Stimulated activated CD8-positive, alpha-beta memory T cell treated with anti-CD3 and anti-CD28 coated beads, Interleukin-12 subunit alpha, Interleukin-12 subunit beta, amount 100 ng/mL, for 24 hours (primary cell): ENCODE measurements at regions not wholly inside any gene's neighbourhood (a gene's known extent, or its start where the extent isn't known, plus 50 kb on each side); places are given as distances from the start of the nearest gene placed in this dataset.

Experiments used
- DNase-seq: peaks from one replicate; pipeline ENCODE4 v3.0.0-alpha.2; 2020; ENCODE audit errors: extremely low read depth

DNA sequence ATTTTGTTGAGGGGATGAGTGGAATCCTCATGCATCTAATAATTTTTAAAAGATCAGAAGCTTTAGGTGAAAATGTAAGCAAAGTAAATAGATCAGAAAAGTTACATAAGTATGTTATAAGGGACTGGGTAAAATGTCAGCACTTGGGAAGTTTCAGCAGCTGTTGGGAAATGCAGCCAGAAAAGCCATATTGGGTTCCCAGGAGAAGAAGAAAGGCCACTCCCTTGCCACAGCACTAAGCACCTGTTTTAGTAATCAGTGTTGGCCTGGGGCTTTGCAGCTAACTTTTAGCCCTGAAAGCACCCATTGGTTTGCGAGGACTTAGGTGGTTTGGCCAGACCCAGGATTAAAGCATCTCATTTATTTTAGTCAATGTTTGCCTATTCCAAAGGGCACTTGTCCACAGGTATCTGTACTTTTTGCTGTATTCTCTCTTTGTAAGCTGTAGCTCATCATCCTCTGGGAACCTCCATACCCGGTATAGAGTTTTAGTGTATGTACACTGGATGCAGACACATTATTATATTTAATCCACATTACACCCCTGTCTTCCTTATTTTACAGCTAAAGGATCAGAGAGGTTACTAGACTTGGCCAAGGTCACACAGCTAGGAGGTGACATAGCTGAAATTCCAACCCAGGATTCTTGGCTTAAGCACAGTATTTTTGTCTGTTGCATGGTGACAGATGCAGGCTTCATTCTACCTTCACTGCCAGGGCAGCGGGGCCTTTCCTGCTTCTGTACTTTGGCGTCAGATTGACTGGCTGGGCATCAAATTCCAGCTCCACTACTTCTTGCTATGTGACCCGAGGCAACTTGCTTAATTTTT lies 127.7 kb upstream of the SESN3 start:
- no peak for DNase-seq

DNA sequence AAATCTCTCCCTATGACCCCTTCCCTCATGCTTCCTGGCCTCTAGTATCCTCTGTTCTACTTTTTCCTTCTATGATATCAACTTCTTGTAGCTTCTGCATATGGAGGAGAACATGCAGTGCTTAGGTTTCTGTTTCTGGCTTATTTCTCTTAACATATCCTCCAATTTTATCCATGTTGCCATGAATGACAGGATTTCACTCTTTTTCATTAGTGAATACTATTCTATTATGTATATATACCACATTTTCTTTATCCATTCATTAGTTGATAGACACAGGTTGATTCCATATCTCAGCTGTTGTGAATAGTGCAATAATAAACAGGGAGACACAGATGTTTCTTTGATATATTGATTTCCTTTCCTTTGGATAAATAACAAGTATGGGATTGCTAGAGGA lies 123.3 kb upstream of the SESN3 start:
- DNase-seq: no peak

DNA sequence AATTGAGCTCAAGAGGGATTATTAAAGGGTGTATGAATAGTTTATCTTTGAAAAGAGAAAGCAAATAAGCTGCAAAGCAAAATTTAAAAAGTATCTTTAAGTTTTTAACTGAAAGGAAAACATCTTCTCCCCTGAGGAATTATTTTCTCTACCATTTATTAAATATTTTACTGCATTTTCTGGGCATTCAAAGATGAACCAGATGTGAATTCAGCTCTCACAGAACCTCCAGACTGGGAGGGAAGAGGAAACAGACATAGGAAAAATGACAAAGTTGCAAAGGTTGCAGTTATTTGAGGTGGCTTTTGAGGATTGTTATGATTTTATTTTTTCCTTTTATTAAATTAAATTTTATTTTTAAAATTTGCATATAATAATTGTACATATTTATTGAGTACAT lies 122.7 kb upstream of the SESN3 start:
- DNase-seq: no peak

DNA sequence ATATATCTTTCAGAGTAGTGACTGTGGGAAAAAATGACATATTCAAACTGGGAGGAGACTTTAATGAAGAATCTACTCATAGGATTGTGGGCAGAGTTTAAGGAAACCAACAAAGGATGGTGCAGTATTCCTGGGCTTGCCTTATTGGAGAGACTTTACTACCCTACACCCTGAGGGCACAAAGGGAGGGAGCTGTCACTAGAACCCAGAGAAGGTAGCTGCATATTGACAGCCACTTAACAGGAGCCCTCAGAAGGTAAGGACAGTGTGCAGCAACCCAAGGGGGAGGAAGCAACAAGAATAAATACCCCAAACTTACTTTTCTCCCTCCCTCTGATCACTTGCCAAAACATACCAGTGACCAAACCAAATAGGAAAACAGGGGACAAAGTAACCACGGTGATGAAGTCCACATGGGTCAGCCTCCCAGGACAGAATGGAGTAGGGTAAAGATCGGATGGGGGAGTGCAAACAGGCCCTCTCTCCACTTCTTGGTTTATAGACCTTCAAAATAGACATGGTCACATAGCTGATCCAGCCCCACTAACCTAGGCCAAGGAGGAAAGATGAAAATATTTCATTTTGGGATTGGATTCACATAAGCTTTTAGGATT lies 121.8 kb upstream of the SESN3 start:
- no peak for DNase-seq

DNA sequence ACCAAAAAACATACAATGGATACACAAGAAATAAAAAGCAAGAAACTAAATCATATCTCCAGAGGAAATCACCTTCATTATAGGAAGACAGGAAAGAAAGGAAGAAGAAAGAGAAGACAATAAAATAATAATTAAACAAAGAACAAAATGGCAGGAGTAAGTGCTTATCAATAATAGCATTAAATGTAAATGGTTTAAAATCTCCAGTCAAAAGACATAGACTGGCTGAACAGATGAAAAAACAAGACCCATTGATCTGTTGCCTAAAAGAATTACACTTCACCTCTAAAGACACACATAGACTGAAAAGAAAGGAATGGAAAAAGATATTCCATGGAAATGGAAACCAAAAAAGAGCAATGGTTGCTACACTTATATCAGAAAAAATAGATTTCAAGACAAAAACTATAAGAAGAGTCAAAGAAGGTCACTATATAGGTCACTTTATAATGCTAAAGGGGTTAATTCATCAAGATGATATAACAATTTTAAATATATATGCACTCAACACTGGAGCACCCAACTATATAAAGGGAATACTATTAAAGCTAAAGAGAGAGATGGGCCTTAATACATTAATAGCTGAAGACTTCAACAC lies 118.4 kb upstream of the SESN3 start:
- DNase-seq: no peak

DNA sequence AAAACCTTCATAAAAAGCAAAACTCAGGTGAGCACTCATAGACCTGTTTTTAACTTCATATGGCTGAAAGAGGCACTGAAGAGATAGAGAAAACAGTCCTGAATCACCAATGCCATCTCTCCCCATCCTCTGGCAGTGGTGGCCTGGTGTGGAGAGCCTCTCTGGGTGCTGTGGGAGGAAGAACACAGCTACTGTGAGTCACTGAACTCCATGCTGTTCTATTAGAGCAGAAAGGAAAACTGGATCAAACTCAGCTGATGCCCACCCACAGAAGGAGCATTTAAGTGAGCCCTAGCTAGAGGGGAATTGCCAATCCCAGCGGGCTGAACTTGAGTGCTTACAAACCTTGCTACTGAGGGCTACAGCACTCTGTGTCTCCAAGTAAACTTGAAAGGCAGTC lies 115.3 kb upstream of the SESN3 start:
- no peak for DNase-seq

DNA sequence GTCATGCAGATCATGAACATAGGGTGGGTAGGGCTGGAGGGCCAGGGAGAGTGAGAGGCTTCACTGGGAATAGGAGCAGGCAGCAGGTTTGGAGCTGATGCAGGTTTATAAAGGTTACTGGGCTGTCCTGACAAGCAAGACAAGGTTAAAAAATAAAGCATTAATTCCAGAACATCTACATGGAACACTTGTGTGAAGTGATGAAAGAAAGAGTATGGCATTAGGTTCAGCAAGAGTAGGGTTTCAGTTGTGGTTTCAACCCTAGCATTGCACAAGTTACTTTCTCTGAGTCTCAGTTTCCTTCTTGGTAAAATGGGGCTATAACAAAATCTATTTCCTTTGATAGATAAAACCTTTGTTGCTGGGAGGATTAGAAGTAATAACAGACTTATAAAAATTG lies 114.6 kb upstream of the SESN3 start:
- no peak for DNase-seq

DNA sequence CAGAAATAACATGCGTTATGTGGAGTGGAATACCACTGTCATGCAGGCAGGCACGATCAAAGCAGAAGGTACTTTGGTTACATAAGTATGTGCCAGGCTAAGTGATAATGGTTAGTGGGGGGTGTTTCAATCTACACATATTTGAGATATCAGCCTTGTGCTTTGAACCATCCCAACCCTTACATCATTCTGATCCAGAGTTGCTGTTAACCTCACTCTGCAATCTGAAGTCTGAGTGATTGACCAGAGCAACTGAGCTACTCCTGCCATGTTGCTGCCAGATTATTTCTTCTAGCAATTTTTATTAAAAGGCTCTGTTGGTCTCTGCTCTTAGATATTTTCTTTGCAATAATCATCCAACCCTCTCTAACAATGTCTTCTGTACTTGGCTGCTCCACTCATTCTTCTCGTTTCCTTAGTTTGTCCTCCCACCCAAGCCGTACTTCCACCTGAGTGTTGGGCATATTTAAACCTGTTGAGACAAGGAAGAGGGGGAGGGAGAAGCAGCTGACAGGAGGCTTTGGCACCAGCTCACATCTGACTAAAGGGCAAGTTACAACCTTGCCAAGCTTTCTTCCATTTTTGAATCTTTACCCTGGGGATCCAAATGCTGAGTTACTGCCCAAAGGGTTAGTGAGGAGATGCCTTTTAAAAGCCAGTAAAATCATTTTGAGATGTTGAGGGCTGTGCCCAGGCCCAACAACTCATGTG lies 114.1 kb upstream of the SESN3 start:
- no peak for DNase-seq

DNA sequence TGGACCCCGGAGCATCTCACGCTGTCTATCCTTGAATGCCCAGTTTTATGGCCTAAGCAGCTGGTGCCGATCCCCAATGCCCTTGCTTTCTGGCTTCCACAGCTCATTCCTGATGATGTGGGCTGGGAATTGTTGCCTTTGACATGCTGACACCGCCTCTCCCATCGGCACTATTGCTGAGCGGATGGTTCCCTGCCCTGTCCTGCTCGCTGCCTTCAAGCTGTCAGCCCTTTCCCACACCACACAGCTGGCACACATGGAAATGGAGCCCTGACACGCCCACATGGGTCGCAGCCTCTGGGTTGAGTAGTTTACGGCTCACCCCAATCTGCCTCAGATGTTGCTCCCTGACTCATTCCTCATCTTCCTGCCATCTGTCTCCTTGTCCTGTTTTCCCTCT lies 110.2 kb upstream of the SESN3 start:
- DNase-seq: no peak

DNA sequence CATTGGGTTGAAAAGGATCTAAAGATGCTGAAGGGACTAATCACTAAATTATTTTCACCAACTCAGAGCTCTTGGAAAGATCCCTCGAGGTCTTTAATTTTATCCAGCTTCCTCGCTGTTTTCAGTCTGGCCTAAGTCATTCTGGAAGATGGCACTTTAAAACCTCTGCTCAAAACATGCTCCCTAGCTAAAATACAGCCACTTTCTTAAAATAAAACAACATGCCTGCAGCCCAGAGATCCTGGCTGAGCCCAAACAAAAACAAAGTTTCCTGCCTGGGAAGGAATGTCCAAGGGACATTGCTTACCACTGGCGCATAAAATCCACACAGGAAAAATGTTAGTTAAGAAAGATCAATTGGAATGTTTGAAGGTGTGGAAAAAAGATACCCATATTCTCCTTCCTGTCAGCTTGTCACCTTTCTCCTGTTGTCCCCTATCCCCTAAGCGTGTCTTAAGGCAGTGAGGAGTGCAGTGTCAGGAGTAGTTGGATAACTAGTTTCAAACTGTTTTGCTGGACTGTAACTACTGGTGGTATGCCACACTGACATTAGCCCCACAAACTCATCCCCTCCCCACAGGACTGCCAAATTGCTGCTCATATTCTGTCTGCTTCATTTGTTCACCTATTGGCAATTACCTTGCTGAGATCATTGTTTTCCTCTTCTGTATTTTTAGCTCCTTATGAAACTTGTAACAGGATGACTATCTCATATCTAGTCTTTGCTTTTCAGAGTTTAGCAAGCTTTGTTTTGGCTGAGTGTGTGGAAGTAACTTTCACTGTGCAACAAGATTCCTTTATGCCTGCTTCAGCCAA lies 108.3 kb upstream of the SESN3 start:
- DNase-seq: no peak

DNA sequence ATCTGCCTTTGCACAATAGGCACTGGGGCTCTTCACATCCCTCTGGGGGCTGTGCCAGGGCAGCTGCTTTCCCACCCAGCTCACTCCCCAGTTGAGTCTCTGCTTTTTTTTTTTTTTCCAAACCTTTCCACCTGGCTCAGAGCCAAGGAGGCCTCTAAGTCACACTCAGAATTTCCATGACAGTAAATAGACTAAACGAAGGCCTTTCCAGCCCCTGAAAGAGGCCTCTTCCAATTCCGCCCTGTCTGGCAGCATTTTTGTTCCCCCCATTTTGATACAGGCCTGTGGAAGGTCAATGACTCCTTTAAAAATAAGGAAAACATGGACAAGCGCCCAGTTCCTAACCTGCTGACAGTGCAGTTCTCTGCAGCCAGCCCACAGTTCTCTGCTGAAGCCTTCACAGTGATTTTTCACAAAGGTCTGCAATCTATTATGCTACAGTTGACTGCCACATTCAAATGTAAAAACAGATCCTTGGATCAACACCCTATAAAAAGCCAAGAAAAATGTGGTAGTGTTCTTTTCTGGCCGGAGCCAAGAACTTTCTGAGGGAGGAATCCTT lies 107.5 kb upstream of the SESN3 start:
- DNase-seq: no peak

DNA sequence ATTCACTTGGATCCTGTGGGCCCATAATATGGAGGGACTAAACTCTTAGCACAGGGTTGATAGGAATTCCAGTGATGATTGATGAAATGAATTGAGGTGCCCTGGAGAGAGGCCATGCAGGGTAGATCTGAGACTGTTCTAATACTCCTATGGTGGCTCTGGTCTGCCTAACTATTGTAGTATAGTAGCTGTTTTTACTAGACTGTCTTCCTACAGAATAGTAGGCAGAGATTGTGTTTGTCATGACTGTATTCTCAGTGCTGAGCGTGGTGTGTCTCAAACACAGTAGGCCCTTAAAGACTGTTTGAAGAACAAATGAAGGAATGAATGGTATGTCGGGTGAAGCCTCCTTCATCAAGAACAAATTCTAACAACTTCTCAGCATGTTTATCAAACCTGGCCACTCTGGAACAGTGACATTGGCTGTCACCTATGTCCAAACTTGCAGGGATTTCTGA lies 107.0 kb upstream of the SESN3 start:
- DNase-seq: no peak

DNA sequence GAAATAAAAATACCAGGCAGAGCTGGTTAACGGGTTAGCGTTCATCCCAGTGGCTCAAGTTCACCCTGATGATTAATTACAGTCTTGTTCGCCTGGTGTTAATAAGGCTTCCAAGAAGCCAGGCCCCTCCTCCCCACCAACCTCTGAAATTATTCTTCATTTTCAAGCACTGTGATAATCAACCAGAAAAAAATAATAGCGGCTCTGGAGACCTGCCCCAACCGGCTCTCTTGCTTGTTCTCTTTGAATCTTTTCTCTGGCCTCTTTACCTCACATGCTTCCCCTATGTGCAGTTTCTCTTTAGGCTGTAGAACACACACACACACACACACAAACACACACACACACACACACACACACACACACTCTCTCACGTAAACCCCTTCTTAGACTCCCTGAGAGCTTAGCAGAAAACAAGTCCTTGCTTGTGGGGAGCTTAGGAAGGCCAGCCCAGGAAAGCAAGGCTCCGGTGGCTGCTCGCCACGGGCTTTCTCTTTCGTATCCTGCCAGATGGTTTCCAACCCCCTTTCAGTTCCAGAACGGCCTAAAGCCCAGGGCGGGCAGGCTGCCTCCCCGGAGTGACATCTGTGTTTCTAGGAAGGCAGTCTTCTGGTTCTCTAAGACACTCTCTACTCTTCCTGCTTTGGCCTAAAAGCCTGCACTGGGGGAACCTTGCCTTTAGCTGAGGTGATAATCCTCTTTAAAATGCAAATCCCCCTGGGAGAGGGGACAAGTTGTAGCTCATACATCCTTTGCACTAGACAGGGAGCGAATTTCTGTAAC lies 106.4 kb upstream of the SESN3 start:
- DNase-seq: no peak

DNA sequence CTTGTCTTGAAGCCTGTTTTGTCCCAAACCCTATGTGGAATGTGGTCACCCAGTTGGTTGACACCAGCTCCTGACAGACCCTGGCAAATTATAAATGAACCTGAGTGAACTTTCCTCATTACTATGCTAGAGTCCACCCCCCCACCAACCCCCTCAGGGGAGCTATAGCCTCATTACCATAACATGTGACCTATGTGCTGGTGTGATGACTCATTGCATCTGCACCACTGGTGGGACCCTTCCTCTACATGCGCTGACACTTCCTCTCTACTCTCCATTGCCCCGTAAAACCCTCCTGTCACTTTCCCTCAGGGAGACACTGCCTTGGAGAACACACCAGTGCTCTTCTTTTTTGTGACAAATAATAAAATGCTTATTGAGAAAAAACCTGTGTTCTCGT lies 105.0 kb upstream of the SESN3 start:
- no peak for DNase-seq

DNA sequence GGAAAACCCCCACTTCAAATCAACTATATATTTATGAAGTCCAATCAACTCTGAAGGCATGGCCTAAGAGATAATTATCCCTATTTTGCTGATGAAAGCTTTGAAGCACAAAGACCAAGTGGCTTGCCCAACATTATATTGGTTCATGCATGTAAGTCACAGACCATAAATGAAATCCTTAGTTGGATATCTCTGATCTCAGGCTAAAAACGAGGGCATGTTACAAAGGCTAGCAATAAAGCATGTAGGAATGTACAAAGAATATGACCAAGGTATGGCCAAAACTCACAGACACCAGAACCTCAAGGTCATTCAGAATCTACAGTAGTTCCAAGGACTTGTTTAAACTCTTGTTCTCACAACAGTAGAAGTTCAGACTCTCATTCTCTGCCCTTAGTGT lies 100.2 kb upstream of the SESN3 start:
- DNase-seq: no peak

DNA sequence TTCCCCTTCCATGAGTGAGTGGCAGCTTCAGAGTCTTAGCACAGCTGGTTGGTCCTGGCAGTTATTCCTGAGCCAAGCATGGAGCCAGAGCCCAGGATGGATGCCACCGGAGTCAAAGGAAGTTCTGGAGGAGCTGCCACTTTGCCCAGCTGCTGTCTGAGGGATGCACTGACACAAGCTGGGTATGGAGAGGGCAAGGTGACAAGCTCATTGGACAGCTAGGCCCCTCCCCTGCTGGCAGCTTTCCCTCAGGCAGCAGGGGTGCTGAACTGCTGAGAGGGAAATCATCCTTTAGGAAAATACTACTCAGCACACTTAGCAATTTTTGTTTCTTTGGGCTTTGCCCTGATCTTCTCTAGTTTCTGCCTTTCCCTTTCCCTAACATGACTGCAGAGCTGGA lies 99.3 kb upstream of the SESN3 start:
- DNase-seq: no peak

DNA sequence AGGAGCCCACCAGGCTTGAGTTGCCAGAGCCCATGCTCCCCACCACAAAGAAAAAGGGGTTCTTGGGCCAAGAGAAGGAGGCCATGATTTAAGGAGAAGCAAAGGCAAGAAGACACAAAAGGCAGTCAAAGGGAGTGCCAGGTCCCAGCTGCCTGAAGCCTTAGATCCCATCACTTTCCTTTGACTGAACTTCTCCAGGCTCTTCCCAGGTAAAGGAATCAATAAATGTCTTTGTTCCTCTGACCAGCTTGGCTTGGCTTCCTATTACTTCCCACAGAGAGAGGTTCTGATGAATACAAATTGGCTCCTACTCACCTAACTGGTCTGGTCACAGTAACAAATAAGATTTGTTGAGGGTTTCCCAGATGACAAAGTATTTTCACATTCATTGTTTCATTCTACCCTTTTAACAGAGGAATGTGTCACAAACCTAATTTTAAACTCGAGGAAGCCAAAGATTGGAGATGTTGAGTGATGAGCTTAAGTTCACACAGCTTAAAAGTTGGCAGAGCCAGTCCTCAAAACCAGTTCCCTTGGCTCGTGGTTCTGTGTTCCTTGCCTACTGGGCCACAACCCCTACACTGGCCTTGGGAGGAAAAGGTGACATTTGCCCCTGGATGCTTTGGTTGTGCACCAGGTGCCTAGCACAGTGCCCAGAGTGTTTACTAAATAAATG lies 96.4 kb upstream of the SESN3 start:
- no peak for DNase-seq

DNA sequence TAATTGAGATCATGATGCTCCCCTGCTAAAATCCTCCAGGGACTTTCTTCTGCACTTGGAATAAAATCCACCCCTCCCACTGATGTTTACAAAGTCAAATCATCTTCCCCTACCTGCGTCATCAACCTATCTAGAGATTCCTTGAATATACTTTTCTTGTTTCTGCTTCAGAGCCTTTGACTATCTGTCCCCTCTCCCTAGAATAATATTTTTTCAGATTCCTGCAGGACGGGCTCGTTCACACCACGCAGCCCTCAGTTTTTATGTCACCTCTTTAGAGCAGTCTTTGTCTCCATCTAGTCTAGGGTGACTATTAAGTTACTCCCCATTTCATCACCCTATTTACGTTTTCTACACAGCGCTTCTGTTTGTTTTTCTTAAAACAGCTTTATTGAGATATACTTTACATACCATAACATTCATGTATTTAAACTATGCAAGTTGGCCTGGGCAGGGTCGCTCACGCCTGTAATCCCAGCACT lies 94.8 kb upstream of the SESN3 start:
- no peak for DNase-seq

DNA sequence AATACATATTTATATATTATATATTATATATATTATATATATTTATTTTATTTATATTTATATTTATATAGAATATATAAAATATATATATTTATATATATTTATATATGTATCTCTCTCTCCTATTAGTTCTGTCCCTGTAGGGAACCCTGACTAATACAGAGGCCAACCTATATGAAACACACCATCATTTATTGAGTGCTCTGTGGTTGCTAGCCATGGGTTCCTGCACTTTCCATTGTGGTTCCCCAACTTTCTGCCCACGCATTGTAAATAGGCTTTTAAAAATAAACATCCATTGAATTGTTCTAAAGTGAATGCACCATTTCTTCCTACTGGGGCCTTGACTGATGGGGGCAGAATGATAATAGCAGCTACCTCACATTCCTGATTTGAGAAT lies 93.8 kb upstream of the SESN3 start:
- DNase-seq: no peak

DNA sequence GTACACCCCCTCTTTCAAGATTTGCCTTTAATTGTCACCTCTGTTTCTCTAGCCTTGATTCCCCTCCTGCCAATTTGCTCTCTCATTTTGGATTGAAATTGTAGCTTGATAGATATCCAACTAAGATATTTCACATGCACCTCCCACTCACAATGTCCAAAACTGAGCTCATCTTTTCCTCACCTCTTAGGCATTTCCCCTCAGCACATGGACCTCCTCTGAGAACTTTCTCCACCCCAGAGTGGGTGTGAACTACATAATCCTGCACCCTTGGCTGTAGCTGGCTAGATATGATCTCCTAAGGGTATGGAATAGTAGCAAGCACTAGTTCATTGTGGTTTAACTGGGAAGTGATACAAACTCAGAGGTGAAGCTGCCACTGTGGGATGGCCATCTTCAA lies 91.5 kb upstream of the SESN3 start:
- DNase-seq: no peak
